Panc1 (cell line): ENCODE measurements at regions not wholly inside any gene's neighbourhood (a gene's known extent, or its start where the extent isn't known, plus 50 kb on each side); places are given as distances from the start of the nearest gene placed in this dataset.

Experiments used
- POLR2AphosphoS5 ChIP-seq: IDR thresholded peaks from 2 replicates; pipeline ENCODE4 v1.6.1; 2012; ENCODE audit warnings: mild to moderate bottlenecking, low read depth, low read length, moderate library complexity
- TF ChIP-seq, protein P1 (sequence below): fragments of 450-650 bp; IDR thresholded peaks from 2 replicates; pipeline ENCODE4 v1.5.1; 2017; ENCODE audit warnings: mild to moderate bottlenecking
- TF ChIP-seq, protein P2 (sequence below), 2 experiments: IDR thresholded peaks; 2 replicates each; pipeline ENCODE4 v1.6.1; 2011 to 2012; ENCODE audit warnings: low read depth in 2 of 2, control low read depth in 1 of 2, low read length in 1 of 2, mild to moderate bottlenecking in 1 of 2, moderate library complexity in 1 of 2; ENCODE audit not compliant: insufficient read depth in 1 of 2

DNA sequence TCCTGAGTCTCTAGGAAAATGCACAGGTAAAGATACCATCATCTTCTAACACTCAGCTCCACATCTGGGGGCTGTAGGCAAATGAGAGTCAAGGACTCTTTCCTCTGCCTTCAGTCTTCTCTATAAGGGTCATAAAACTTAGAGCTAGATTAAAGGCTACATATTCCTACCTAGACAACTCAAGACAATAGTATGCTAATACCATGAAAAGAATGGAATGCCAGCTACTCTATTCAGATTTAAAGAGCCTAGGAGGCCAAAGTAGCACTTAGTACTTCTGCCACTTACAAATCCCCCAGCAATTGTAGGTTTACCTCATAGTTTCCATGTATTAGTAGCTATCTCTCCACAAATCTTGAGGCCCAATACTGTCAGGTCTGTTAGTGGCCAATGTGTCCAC lies 453.0 kb downstream of the SLITRK5 start:
- TF ChIP-seq, protein P1, sequence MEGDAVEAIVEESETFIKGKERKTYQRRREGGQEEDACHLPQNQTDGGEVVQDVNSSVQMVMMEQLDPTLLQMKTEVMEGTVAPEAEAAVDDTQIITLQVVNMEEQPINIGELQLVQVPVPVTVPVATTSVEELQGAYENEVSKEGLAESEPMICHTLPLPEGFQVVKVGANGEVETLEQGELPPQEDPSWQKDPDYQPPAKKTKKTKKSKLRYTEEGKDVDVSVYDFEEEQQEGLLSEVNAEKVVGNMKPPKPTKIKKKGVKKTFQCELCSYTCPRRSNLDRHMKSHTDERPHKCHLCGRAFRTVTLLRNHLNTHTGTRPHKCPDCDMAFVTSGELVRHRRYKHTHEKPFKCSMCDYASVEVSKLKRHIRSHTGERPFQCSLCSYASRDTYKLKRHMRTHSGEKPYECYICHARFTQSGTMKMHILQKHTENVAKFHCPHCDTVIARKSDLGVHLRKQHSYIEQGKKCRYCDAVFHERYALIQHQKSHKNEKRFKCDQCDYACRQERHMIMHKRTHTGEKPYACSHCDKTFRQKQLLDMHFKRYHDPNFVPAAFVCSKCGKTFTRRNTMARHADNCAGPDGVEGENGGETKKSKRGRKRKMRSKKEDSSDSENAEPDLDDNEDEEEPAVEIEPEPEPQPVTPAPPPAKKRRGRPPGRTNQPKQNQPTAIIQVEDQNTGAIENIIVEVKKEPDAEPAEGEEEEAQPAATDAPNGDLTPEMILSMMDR: no peak
- no peak for TF ChIP-seq POLR2AphosphoS5
- TF ChIP-seq, protein P2, sequence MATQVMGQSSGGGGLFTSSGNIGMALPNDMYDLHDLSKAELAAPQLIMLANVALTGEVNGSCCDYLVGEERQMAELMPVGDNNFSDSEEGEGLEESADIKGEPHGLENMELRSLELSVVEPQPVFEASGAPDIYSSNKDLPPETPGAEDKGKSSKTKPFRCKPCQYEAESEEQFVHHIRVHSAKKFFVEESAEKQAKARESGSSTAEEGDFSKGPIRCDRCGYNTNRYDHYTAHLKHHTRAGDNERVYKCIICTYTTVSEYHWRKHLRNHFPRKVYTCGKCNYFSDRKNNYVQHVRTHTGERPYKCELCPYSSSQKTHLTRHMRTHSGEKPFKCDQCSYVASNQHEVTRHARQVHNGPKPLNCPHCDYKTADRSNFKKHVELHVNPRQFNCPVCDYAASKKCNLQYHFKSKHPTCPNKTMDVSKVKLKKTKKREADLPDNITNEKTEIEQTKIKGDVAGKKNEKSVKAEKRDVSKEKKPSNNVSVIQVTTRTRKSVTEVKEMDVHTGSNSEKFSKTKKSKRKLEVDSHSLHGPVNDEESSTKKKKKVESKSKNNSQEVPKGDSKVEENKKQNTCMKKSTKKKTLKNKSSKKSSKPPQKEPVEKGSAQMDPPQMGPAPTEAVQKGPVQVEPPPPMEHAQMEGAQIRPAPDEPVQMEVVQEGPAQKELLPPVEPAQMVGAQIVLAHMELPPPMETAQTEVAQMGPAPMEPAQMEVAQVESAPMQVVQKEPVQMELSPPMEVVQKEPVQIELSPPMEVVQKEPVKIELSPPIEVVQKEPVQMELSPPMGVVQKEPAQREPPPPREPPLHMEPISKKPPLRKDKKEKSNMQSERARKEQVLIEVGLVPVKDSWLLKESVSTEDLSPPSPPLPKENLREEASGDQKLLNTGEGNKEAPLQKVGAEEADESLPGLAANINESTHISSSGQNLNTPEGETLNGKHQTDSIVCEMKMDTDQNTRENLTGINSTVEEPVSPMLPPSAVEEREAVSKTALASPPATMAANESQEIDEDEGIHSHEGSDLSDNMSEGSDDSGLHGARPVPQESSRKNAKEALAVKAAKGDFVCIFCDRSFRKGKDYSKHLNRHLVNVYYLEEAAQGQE (IDR thresholded peaks at IDR 0.05; ENCODE audit: insufficient read depth in 1 of 2, low read depth in 2 of 2, low read length in 1 of 2): no peak
